T-helper 2 cell treated with Interferon-gamma antibody and Interleukin-4, amounts not matched to agents 100 ng/mL and 5 ng/mL, for 36 hours (primary cell): ENCODE measurements at regions not wholly inside any gene's neighbourhood (a gene's known extent, or its start where the extent isn't known, plus 50 kb on each side); places are given as distances from the start of the nearest gene placed in this dataset.

Experiments
- intact Hi-C: fragments of 100-400 bp; cut with micrococcal nuclease; formaldehyde crosslinking; loops from one replicate; pipeline ENCODE4 v1.15.1; 2023

GRCh38 chr1:61627365-61627764, 97.6 kb downstream of the TM2D1 start:
- intact Hi-C loops: no loop called here

- intact Hi-C loops: no loop called here
Observed at GRCh38 chr1:61626816-61627215, 98.1 kb downstream of the TM2D1 start.

GRCh38 chr1:61623852-61624251, 101.1 kb downstream of the TM2D1 start:
- intact Hi-C loops: no loop called here

- intact Hi-C loops: no loop called here
Observed at GRCh38 chr1:61620536-61620935, 104.4 kb downstream of the TM2D1 start.

- intact Hi-C loops: no loop called here
Observed at GRCh38 chr1:61618755-61619154, 106.2 kb downstream of the TM2D1 start.

GRCh38 chr1:61618193-61618592, 106.7 kb downstream of the TM2D1 start:
- intact Hi-C loops: no loop called here

GRCh38 chr1:61616830-61617229, 108.1 kb downstream of the TM2D1 start:
- intact Hi-C loops: no loop called here

- intact Hi-C loops: no loop called here
Observed at GRCh38 chr1:61612602-61613001, 112.3 kb downstream of the TM2D1 start.

- intact Hi-C loops: no loop called here
Observed at GRCh38 chr1:61609040-61609439, 115.9 kb downstream of the TM2D1 start.

GRCh38 chr1:61607448-61607847, 117.5 kb downstream of the TM2D1 start:
- intact Hi-C loops: no loop called here

GRCh38 chr1:61606448-61607312, 118.3 kb downstream of the TM2D1 start:
- intact Hi-C loops: no loop called here

- intact Hi-C loops: no loop called here
Observed at GRCh38 chr1:61605607-61606321, 119.2 kb downstream of the TM2D1 start.

GRCh38 chr1:61604684-61605083, 120.3 kb downstream of the TM2D1 start:
- intact Hi-C loops: no loop called here

- intact Hi-C loops: no loop called here
Observed at GRCh38 chr1:61604261-61604660, 120.7 kb downstream of the TM2D1 start.

- intact Hi-C loops: no loop called here
Observed at GRCh38 chr1:61602663-61603062, 122.3 kb downstream of the TM2D1 start.

GRCh38 chr1:61597601-61598000, 127.3 kb downstream of the TM2D1 start:
- intact Hi-C loops: no loop called here

- intact Hi-C loops: no loop called here
Observed at GRCh38 chr1:61593331-61593730, 131.6 kb downstream of the TM2D1 start.

- intact Hi-C loops: no loop called here
Observed at GRCh38 chr1:61591351-61591750, 133.6 kb downstream of the TM2D1 start.

- intact Hi-C loops: loop anchor here (1.0 to 2.0 kb wide), 3 partner anchors 263 to 740 kb away; no protein-coding TSS in a partner anchor
Observed at GRCh38 chr1:61588736-61589672, 135.9 kb downstream of the TM2D1 start.

GRCh38 chr1:61585714-61586113, 139.2 kb downstream of the TM2D1 start:
- intact Hi-C loops: no loop called here

- intact Hi-C loops: no loop called here
Observed at GRCh38 chr1:61583703-61584102, 141.2 kb downstream of the TM2D1 start.
